Suprapubic skin (tissue), 4 donors: ENCODE measurements at regions not wholly inside any gene's neighbourhood (a gene's known extent, or its start where the extent isn't known, plus 50 kb on each side); places are given as distances from the start of the nearest gene placed in this dataset.
A peak's percentile ranks its signal among the peaks of the same experiment; 100 is the strongest.
"Not testable (repeated sequence)": the region's sequence is repeated elsewhere in the genome, so short reads cannot be mapped to it uniquely, and the experiment has no call there.

ENCODE experiments used
- DNase-seq, 2 donors: peaks; one replicate each; pipeline ENCODE4 v3.0.0-alpha.2; 2019; ENCODE audit warnings: low spot score in 2 of 2
- H3K27ac ChIP-seq: fragments of 200-600 bp; sonication (generic); one replicate; pipeline ENCODE4 v1.5.1; 2019
- H3K27me3 ChIP-seq: fragments of 200-600 bp; sonication (generic); one replicate; pipeline ENCODE4 v1.5.1; 2019
- H3K36me3 ChIP-seq: fragments of 200-600 bp; sonication (generic); one replicate; pipeline ENCODE4 v1.5.1; 2019
- H3K4me1 ChIP-seq: fragments of 200-600 bp; sonication (generic); one replicate; pipeline ENCODE4 v1.5.1; 2019
- H3K4me3 ChIP-seq: fragments of 200-600 bp; sonication (generic); one replicate; pipeline ENCODE4 v1.5.1; 2019; ENCODE audit warnings: mild to moderate bottlenecking
- H3K9me3 ChIP-seq: fragments of 200-600 bp; sonication (generic); one replicate; pipeline ENCODE4 v1.5.1; 2019
- CTCF ChIP-seq, 2 donors: fragments of 200-600 bp in 1 of 2; fragments of 450-650 bp in 1 of 2; sonication (generic) in 1 of 2; IDR thresholded peaks; one replicate each; pipeline ENCODE4 v1.5.1; 2016 to 2019; ENCODE audit warnings: antibody characterized with exemption in 2 of 2, mild to moderate bottlenecking in 1 of 2, moderate library complexity in 1 of 2
- EP300 ChIP-seq: sonication (generic); formaldehyde crosslinking; IDR thresholded peaks from one replicate; pipeline ENCODE4 v1.6.1; 2017; ENCODE audit warnings: antibody characterized with exemption
- POLR2A ChIP-seq, 2 donors: fragments of 450-650 bp; IDR thresholded peaks; one replicate each; pipeline ENCODE4 v1.6.1; 2017; ENCODE audit warnings: antibody characterized with exemption in 2 of 2, mild to moderate bottlenecking in 2 of 2, moderate library complexity in 2 of 2
- POLR2AphosphoS5 ChIP-seq, 3 donors: sonication (generic); formaldehyde crosslinking; IDR thresholded peaks; one replicate each; pipeline ENCODE4 v1.6.1; 2017; ENCODE audit warnings: antibody characterized with exemption in 3 of 3
- WGBS: methylation state at CpG from one replicate; pipeline ENCODE4 v1.1.5; 2018; 5-methylcytosine and 5-hydroxymethylcytosine counted together

DNA sequence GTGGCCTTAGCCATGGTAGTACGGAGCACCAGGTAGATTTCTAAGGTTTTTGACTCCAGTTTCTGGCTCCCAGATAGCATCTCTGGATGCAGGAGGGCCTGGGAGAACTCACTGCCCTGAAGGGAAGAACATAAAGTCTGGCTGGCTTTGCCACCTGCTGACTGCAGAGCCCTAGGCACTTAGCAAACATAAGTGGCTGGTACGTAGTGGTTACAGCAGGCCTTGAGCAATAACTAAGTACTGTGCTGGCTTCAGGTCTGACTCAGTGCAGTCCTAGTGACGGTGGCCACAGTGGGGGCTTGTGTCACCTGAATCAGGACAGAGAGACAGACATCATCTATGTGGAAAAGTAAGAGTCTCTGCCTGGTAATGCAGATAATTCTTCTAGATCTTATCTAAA, 871.1 kb downstream of the PDCD6IP start:
- no peak overlapping the region for H3K27ac ChIP-seq
- no peaks in the 10 kb centered on the region for H3K36me3 ChIP-seq
- TF ChIP-seq POLR2A (IDR thresholded peaks at IDR 0.05) (no peak), EP300 (no peak), POLR2AphosphoS5 (IDR thresholded peaks at IDR 0.05) (no peak), CTCF (IDR thresholded peaks at IDR 0.05) (no peak)
- peaks cover 7% of the 10 kb centered on the region for H3K9me3 ChIP-seq
- H3K27me3 ChIP-seq, result no peaks in the 10 kb centered on the region
- H3K4me3 ChIP-seq, result no peak overlapping the region
- DNase-seq, result no peak
- H3K4me1 ChIP-seq, result no peaks in the 10 kb centered on the region
- WGBS, result 59% methylated on average over 3 of the region's 3 CpGs

DNA sequence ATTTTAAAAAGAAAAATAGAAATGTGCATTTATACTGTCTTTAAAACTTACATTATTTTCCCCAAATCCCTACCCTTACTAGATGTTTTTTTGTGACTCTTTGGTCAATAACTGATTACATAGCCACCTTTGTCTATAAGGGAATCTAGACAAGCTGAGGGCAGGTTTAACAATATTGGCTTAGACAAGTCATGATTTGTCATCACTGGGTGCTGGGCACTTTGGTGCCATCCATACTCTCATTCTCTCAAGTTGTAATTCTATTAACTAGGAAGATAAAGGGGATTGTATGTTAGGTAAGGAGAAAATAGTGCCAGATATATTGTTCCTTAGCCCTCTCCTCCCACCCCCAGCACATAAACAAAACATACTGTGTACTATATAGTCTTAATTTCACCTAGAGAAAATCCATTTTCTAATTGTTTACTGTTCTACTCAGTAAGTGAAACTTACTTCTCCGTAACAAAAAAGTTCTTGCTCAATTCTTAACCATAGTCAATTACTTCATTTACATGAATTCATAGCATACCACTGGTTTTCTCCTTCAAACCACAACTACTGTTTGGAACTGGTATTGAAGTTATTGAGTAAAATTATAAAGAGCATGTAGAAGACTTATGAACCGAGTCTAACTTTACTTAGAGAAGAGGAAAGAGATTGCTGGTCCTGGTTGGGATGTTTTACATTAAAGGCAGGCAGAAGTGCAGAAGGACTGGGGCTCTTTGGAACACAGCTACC, 877.1 kb downstream of the PDCD6IP start:
- no peaks in the 10 kb centered on the region for H3K36me3 ChIP-seq
- 58% methylated on average over 2 of the region's 2 CpGs for WGBS
- H3K27ac ChIP-seq, result no peak overlapping the region
- no peaks in the 10 kb centered on the region for H3K27me3 ChIP-seq
- no peak for DNase-seq
- H3K4me1 ChIP-seq, result no peaks in the 10 kb centered on the region
- H3K9me3 ChIP-seq, result no peaks in the 10 kb centered on the region
- no peak for TF ChIP-seq POLR2A (IDR thresholded peaks at IDR 0.05)
- no peak for TF ChIP-seq CTCF (IDR thresholded peaks at IDR 0.05)
- TF ChIP-seq POLR2AphosphoS5 (IDR thresholded peaks at IDR 0.05), result no peak
- TF ChIP-seq EP300, result no peak
- H3K4me3 ChIP-seq, result no peak overlapping the region

- no peak overlapping the region for H3K27ac ChIP-seq
- TF ChIP-seq EP300 (no peak), POLR2A (IDR thresholded peaks at IDR 0.05) (no peak), POLR2AphosphoS5 (IDR thresholded peaks at IDR 0.05) (no peak), CTCF (IDR thresholded peaks at IDR 0.05) (no peak)
- no peaks in the 10 kb centered on the region for H3K27me3 ChIP-seq
- no peak for DNase-seq
- WGBS, result 85% methylated on average over 3 of the region's 3 CpGs
- H3K9me3 ChIP-seq, result no peaks in the 10 kb centered on the region
- no peaks in the 10 kb centered on the region for H3K36me3 ChIP-seq
- H3K4me3 ChIP-seq, result no peak overlapping the region
- no peaks in the 10 kb centered on the region for H3K4me1 ChIP-seq
Observed at GRCh38 chr3:34676436-34676835, 878.0 kb downstream of the PDCD6IP start.

- no peak for DNase-seq
Observed at GRCh38 chr3:34678575-34678974, 880.1 kb downstream of the PDCD6IP start.

GRCh38 chr3:34679055-34679454, 880.6 kb downstream of the PDCD6IP start:
- not testable (repeated sequence) for H3K4me1 ChIP-seq, DNase-seq, H3K36me3 ChIP-seq, H3K27me3 ChIP-seq, H3K4me3 ChIP-seq, H3K9me3 ChIP-seq, H3K27ac ChIP-seq
- WGBS, result 92% methylated on average over 1 of the region's 1 CpG

More at GRCh38 chr3:34678575-34678974, 880.1 kb downstream of the PDCD6IP start:
- Histone ChIP-seq H3K4me3 (no peak overlapping the region), H3K27me3 (no peaks in the 10 kb centered on the region), H3K4me1 (no peaks in the 10 kb centered on the region), H3K9me3 (no peaks in the 10 kb centered on the region), H3K27ac (no peak overlapping the region), H3K36me3 (no peaks in the 10 kb centered on the region)
- TF ChIP-seq POLR2A (IDR thresholded peaks at IDR 0.05), result no peak
- TF ChIP-seq POLR2AphosphoS5 (IDR thresholded peaks at IDR 0.05), result no peak
- TF ChIP-seq EP300, result no peak
- TF ChIP-seq CTCF (IDR thresholded peaks at IDR 0.05), result no peak

GRCh38 chr3:34683851-34684250, 885.4 kb downstream of the PDCD6IP start:
- TF ChIP-seq POLR2AphosphoS5 (IDR thresholded peaks at IDR 0.05), result no peak
- TF ChIP-seq CTCF (IDR thresholded peaks at IDR 0.05), result peak in 1 of 2 donors; percentile 43
- Histone ChIP-seq H3K4me1 (no peaks in the 10 kb centered on the region), H3K4me3 (no peak overlapping the region), H3K36me3 (no peaks in the 10 kb centered on the region), H3K27me3 (no peaks in the 10 kb centered on the region), H3K9me3 (no peaks in the 10 kb centered on the region), H3K27ac (no peak overlapping the region)
- 44% methylated on average over 4 of the region's 4 CpGs for WGBS
- no peak for DNase-seq
